Activated CD8-positive, alpha-beta memory T cell treated with anti-CD3 and anti-CD28 coated beads, Interleukin-2, amount 10 ng/mL, durations not matched to agents 7 days and 5 days (primary cell): ENCODE measurements at regions not wholly inside any gene's neighbourhood (a gene's known extent, or its start where the extent isn't known, plus 50 kb on each side); places are given as distances from the start of the nearest gene placed in this dataset.

Experiments used
- ATAC-seq: fragments of 150-1000 bp; cut with Tn5 transposase; one replicate; pipeline ENCODE4 v1.10.0; 2021; ENCODE audit warnings: moderate library complexity
- CTCF ChIA-PET: fragments of 350-600 bp; sonication (Branson Sonifier 250); formaldehyde crosslinking; loops from one replicate; lab custom pipeline; 2021; ENCODE audit warnings: antibody characterized with exemption; lab: Charles Lee
- DNase-seq: peaks from one replicate; pipeline ENCODE4 v3.0.0-alpha.2; 2020
- H3K27ac Mint-ChIP-seq: one replicate; pipeline ENCODE4 v1.8.0; 2021; ENCODE audit warnings: mild to moderate bottlenecking, mixed read lengths
- H3K27me3 Mint-ChIP-seq: one replicate; pipeline ENCODE4 v1.8.0; 2021; ENCODE audit warnings: mixed read lengths
- H3K36me3 Mint-ChIP-seq: one replicate; pipeline ENCODE4 v1.8.0; 2021; ENCODE audit warnings: mild to moderate bottlenecking, mixed read lengths
- H3K4me1 Mint-ChIP-seq: one replicate; pipeline ENCODE4 v1.8.0; 2021; ENCODE audit warnings: mixed read lengths
- H3K4me3 Mint-ChIP-seq: one replicate; pipeline ENCODE4 v1.8.0; 2021; ENCODE audit warnings: mild to moderate bottlenecking, moderate library complexity, mixed read lengths
- H3K9me3 Mint-ChIP-seq: one replicate; pipeline ENCODE4 v1.8.0; 2022; ENCODE audit warnings: low read depth, mixed read lengths

DNA sequence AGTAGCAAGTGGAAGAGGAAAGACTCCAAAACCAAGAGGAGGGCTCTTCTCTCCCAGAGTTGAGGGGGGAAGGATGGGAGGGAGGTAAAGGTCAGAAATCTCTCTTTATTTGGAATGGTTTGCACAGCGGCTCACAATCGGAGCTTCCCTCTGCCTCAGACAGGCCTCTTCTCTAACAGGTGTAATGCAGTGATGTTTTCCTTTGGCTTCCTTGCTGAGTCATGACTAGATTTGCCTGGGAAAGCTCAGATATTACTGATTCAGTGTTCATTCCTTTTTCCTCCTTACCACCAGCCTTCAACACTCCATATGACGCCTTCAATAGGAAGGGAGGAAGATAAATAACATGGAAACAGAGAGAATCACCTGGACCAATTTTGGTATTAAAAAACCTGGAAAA is 136.6 kb downstream of the RNF152 start:
- Mint-ChIP-seq H3K4me1 (no peaks in the 10 kb centered on the region), H3K4me3 (no peak overlapping the region), H3K36me3 (no peaks in the 10 kb centered on the region), H3K27ac (no peak overlapping the region), H3K9me3 (no peaks in the 10 kb centered on the region), H3K27me3 (peaks cover 7% of the 10 kb centered on the region)
- ATAC-seq (no peak), DNase-seq (no peak)
- CTCF ChIA-PET, result no interaction called here

DNA sequence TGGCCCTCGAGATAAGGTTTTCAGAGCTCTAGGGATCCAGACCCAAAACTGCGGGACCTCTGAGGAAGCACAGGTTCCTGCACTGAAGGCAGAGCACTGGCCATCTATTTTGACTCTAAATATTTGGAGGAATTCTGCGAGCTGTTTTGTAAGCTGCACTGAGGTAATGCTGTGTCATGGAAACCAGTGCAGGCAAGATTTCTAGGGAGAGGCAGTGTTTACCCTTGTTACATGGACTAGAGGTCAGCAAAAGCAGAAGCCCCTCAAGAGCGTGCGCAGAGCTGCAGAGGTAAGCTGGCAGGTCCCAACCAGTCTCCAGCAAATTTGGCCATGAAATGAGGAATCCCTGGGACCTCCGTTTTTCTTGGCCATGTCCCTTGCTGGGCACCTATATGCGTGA is 137.3 kb downstream of the RNF152 start:
- Mint-ChIP-seq H3K27me3 (peaks cover 5% of the 10 kb centered on the region), H3K36me3 (no peaks in the 10 kb centered on the region), H3K27ac (no peak overlapping the region), H3K9me3 (no peaks in the 10 kb centered on the region), H3K4me3 (no peak overlapping the region), H3K4me1 (no peaks in the 10 kb centered on the region)
- CTCF ChIA-PET, result no interaction called here
- DNase-seq (no peak), ATAC-seq (no peak)

DNA sequence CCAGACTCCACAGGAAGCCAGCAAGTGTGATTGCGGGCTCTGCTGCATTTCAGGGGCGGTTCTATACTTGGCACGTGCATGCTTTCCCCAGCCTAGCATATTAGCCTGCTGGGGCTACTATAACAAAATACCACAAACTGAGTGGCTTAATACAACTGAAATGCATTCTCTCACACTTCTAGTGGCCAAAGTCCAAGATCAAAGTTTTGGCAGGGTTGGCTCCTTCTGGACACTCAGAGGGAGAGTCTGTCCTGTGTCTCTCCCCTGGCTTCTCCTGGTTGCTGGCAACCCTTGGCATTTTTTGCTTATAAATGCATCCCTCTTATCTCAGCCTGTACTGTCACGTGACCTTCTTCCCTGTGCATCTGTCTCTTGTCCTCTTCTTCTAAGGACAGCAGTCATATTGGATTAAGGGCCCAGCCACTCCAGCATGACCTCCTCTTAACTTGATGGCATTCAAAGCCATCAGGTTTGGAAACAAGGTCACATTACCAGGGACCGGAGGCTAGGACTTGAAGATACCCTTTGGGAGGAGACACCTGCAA is 138.7 kb downstream of the RNF152 start:
- Mint-ChIP-seq H3K9me3 (no peaks in the 10 kb centered on the region), H3K4me3 (no peak overlapping the region), H3K27ac (no peak overlapping the region), H3K4me1 (no peaks in the 10 kb centered on the region), H3K27me3 (no peaks in the 10 kb centered on the region), H3K36me3 (no peaks in the 10 kb centered on the region)
- DNase-seq (no peak), ATAC-seq (no peak)
- CTCF ChIA-PET, result no interaction called here

GRCh38 chr18:61753373-61753772 is 139.4 kb downstream of the RNF152 start:
- H3K27me3 Mint-ChIP-seq, result no peaks in the 10 kb centered on the region
- no peaks in the 10 kb centered on the region for H3K4me1 Mint-ChIP-seq
- no peaks in the 10 kb centered on the region for H3K9me3 Mint-ChIP-seq
- DNase-seq (no peak), ATAC-seq (no peak)
- CTCF ChIA-PET, result no interaction called here
- no peak overlapping the region for H3K27ac Mint-ChIP-seq
- no peaks in the 10 kb centered on the region for H3K36me3 Mint-ChIP-seq
- no peak overlapping the region for H3K4me3 Mint-ChIP-seq

DNA sequence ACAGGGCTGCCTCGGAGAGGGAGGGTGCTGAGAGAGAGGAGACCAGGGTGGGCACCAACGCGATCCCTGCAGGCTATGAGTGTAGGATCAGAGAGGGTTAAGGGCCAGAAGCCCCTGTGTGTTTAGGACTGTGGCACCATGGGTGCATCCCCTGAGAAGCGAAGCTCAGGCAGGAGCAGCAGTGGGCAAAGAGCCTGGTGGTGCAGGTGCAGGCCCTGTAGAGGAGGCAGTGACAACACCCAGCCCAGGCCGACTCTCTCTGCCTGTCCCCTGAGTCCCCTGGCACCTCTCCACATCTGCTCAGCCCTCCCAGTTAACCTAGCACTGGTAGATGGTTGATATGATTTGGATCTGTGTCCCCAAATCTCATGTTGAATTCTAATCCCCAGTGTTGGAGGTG is 139.8 kb downstream of the RNF152 start:
- CTCF ChIA-PET, result no interaction called here
- Mint-ChIP-seq H3K27me3 (peaks cover 2% of the 10 kb centered on the region), H3K4me3 (no peak overlapping the region), H3K4me1 (no peaks in the 10 kb centered on the region), H3K36me3 (no peaks in the 10 kb centered on the region), H3K27ac (no peak overlapping the region), H3K9me3 (no peaks in the 10 kb centered on the region)
- DNase-seq, result no peak
- no peak for ATAC-seq

- no peak for DNase-seq
- no peak overlapping the region for H3K27ac Mint-ChIP-seq
- ATAC-seq, result no peak
- H3K4me3 Mint-ChIP-seq, result no peak overlapping the region
- H3K27me3 Mint-ChIP-seq, result peaks cover 2% of the 10 kb centered on the region
- CTCF ChIA-PET, result no interaction called here
- H3K9me3 Mint-ChIP-seq, result no peaks in the 10 kb centered on the region
- H3K4me1 Mint-ChIP-seq, result no peaks in the 10 kb centered on the region
- no peaks in the 10 kb centered on the region for H3K36me3 Mint-ChIP-seq
These were observed 141.8 kb downstream of the RNF152 start for GRCh38 chr18:61750840-61751668.

- Mint-ChIP-seq H3K4me3 (no peak overlapping the region), H3K27me3 (peaks cover 2% of the 10 kb centered on the region), H3K27ac (no peak overlapping the region), H3K9me3 (no peaks in the 10 kb centered on the region), H3K4me1 (no peaks in the 10 kb centered on the region), H3K36me3 (no peaks in the 10 kb centered on the region)
- CTCF ChIA-PET, result no interaction called here
- DNase-seq, result no peak
- ATAC-seq, result no peak
These were observed 143.3 kb downstream of the RNF152 start for GRCh38 chr18:61749546-61749945.

- Mint-ChIP-seq H3K9me3 (no peaks in the 10 kb centered on the region), H3K36me3 (no peaks in the 10 kb centered on the region), H3K4me3 (no peak overlapping the region), H3K27ac (no peak overlapping the region), H3K27me3 (peaks cover 2% of the 10 kb centered on the region), H3K4me1 (no peaks in the 10 kb centered on the region)
- CTCF ChIA-PET, result no interaction called here
- DNase-seq (no peak), ATAC-seq (no peak)
These were observed 143.8 kb downstream of the RNF152 start for GRCh38 chr18:61749031-61749430.

DNA sequence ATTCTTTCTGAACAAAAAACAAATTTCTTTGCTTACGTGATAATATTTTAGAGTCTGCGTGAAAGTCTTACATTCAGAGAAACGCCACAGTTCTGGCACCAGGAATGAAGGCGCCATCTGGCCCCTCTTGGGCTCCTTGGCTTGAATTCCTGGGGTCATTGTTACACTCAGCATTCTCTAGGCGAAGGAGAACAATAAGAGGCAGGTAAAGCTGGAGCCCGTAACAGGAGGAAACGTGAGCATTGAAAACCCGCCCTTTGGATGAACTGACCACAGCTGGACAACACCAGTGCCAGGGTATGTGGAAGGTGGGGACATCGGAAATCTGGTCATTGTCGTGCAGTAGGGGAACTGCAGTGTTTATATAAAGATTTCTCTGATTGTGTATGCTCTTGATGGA is 144.8 kb downstream of the RNF152 start:
- no peaks in the 10 kb centered on the region for H3K36me3 Mint-ChIP-seq
- no peak overlapping the region for H3K27ac Mint-ChIP-seq
- H3K4me1 Mint-ChIP-seq, result no peaks in the 10 kb centered on the region
- no peaks in the 10 kb centered on the region for H3K9me3 Mint-ChIP-seq
- peaks cover 2% of the 10 kb centered on the region for H3K27me3 Mint-ChIP-seq
- ATAC-seq (no peak), DNase-seq (no peak)
- CTCF ChIA-PET, result no interaction called here
- H3K4me3 Mint-ChIP-seq, result no peak overlapping the region

GRCh38 chr18:61743775-61744531 is 148.9 kb downstream of the RNF152 start:
- H3K36me3 Mint-ChIP-seq, result no peaks in the 10 kb centered on the region
- H3K27me3 Mint-ChIP-seq, result peaks cover 2% of the 10 kb centered on the region
- CTCF ChIA-PET, result no interaction called here
- ATAC-seq, result no peak
- no peaks in the 10 kb centered on the region for H3K9me3 Mint-ChIP-seq
- H3K27ac Mint-ChIP-seq, result no peak overlapping the region
- H3K4me3 Mint-ChIP-seq, result no peak overlapping the region
- no peaks in the 10 kb centered on the region for H3K4me1 Mint-ChIP-seq
- DNase-seq, result no peak

DNA sequence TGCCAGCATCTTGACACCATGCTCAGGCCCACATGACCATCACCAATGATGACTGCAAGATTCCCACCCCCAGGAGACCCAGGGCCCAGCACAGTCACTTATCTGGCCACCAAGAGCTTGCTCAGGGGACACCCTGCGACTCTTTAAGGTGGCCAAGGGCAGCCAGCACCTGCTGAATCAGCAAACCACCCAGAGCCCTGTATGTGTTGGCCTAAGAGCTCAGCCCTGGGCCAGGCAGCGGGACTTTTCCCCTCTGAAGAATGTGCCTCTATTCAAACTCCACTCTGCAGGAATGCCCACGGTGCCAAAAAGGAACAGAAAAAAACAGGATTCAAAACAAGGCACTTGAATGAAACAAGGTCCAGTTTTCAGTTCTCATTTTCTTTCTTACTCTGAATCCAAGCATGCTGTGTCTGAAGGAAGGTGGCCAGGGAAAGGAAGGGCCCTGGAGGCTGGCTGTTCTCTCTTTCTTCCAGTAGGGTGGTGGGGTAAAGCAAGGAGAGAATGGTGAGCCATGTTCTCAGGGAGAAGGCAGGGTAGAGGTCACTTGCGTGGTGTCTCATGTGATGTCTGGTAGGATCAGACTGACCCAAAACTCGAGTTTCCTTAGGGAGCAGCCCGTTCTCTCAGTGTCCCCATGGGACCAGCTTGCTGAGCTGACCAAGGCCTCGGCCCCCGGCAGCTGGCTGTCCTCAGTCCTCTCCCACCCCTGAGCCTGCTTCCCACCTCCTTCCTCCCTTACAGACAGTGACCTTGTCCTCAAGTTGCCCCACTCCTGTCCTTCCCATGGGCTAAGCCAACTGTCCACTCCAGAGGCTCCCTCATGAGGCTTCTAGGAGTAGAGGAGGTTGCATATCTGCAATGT is 150.0 kb downstream of the RNF152 start:
- no peak for DNase-seq
- Mint-ChIP-seq H3K4me1 (no peaks in the 10 kb centered on the region), H3K36me3 (no peaks in the 10 kb centered on the region), H3K27ac (no peak overlapping the region), H3K27me3 (no peaks in the 10 kb centered on the region), H3K4me3 (no peak overlapping the region), H3K9me3 (no peaks in the 10 kb centered on the region)
- CTCF ChIA-PET, result no interaction called here
- ATAC-seq, result no peak

DNA sequence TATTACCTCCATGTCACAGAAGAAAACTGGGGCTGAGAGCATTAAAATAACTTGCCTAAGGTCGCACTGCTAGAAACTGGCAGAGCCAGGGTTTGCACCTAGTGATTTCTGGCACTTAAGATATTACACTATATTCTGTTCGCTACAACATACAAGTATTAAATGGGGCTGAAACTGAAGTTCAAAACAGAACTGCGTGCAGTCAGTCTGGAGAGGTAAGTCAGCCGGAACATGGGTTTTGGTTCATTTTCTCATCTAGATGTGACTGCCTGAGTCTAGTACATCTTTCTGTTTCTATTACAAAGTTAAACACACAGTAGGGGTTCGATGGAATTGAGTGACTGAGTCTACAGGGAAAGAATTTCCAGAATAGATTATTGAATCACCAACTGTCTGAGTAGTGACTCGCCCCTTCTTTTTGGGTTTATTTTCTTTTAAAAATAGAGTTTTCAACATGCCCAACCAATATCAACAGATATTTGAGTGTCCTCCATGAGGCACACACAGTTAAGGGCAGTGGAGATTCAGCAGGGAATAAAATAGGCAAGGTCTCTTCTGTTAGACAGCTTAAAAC is 150.8 kb downstream of the RNF152 start:
- Mint-ChIP-seq H3K9me3 (no peaks in the 10 kb centered on the region), H3K4me1 (no peaks in the 10 kb centered on the region), H3K27me3 (no peaks in the 10 kb centered on the region), H3K27ac (no peak overlapping the region), H3K36me3 (no peaks in the 10 kb centered on the region), H3K4me3 (no peak overlapping the region)
- DNase-seq, result no peak
- CTCF ChIA-PET, result no interaction called here
- no peak for ATAC-seq

DNA sequence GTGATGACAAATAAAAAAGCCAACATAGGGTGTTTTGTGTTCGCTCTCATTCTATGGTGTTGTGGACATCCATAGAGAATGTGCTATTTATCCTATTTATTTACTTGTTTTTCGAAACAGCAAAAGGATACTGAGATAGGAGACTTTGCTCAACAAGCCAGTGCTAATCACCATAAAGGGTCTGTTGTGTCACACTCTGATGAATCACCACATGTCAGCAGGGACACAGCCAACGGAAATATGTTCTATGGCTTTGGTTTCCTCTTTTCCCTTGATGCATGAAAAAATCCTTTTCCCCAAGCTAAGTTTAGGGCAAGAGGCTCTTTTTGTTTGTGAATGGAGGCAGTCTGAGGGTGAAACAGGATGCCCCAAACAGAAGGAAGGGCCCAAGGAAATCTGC is 154.3 kb downstream of the RNF152 start:
- H3K36me3 Mint-ChIP-seq, result no peaks in the 10 kb centered on the region
- CTCF ChIA-PET, result no interaction called here
- DNase-seq (no peak), ATAC-seq (no peak)
- no peaks in the 10 kb centered on the region for H3K9me3 Mint-ChIP-seq
- H3K27me3 Mint-ChIP-seq, result no peaks in the 10 kb centered on the region
- no peak overlapping the region for H3K4me3 Mint-ChIP-seq
- H3K4me1 Mint-ChIP-seq, result no peaks in the 10 kb centered on the region
- no peak overlapping the region for H3K27ac Mint-ChIP-seq
